ENCODE measurements at regions not wholly inside any gene's neighbourhood (a gene's known extent, or its start where the extent isn't known, plus 50 kb on each side); places are given as distances from the start of the nearest gene placed in this dataset.

DNA sequence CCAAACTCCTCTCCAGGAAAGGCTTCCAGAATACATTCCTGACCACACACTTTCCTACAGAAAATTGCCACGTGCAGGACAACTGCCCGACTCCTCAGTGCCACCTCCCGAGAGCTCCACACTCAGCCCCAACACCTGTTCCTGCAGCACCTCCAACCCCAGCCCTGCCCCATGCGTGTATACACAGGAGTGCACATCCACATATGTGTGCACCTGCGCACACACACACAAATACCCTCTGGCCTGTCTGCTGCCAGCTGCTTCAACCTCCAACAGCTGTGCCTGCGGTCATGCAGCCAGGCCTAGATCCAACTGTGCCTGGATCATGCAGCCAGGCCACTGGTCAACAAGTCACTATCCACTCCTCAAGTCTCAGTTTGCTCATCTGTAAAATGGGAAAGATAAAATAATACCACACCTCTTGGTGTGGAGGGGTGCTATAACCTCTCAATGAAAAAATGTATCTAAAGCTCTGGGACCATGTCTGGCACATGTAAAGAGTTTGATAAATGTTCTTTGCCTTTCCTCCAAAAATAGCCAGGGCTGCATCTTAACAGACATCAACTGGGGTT is 152.1 kb upstream of the ID2 start:
- H3K36me3 ChIP-seq (ENCODE audit: low read depth): no peaks in the 10 kb centered on the region
- DNase-seq: no peak
- no peaks in the 10 kb centered on the region for H3K4me1 ChIP-seq (ENCODE audit: insufficient read depth)
- no peaks in the 10 kb centered on the region for H3K27me3 ChIP-seq (replicated peaks; ENCODE audit: insufficient read depth)
- H3K9me3 ChIP-seq (ENCODE audit: low read depth): no peaks in the 10 kb centered on the region
- no peaks in the 10 kb centered on the region for H3K79me2 ChIP-seq (ENCODE audit: insufficient read depth)
- in situ Hi-C loops (cut with MboI): no loop called here
- no peak for TF ChIP-seq EZH2 (IDR thresholded peaks at IDR 0.05; ENCODE audit: insufficient read depth, poor library complexity, severe bottlenecking)
- no peak for TF ChIP-seq EZH2phosphoT487 (IDR thresholded peaks at IDR 0.05; ENCODE audit: insufficient read depth, low read depth)
- H4K20me1 ChIP-seq (ENCODE audit: insufficient read depth): no peaks in the 10 kb centered on the region
- H3K9me2 ChIP-seq (ENCODE audit: insufficient read depth): no peaks in the 10 kb centered on the region
- WGBS, 2 experiments (ENCODE audit: low coverage in 1 of 2, low lambda C conversion rate in 2 of 2, missing lambda C conversion rate in 2 of 2): 88 to 96% methylated on average over 6 of the region's 6 CpGs
- no peaks in the 10 kb centered on the region for H3F3A ChIP-seq (ENCODE audit: insufficient read depth)
- no peak overlapping the region for H3K9ac ChIP-seq
- no peak overlapping the region for H3K27ac ChIP-seq
- H3K4me2 ChIP-seq (ENCODE audit: unreplicated experiment): no peak overlapping the region
- H3K4me3 ChIP-seq: no peak overlapping the region
- H2AFZ ChIP-seq: no peak overlapping the region

GRCh38 chr2:8531481-8531880 is 150.4 kb upstream of the ID2 start:
- Histone ChIP-seq H3K9ac (no peak overlapping the region), H3F3A (ENCODE audit: insufficient read depth) (no peaks in the 10 kb centered on the region), H3K27ac (no peak overlapping the region), H3K4me1 (ENCODE audit: insufficient read depth) (peaks cover 16% of the 10 kb centered on the region), H3K27me3 (replicated peaks; ENCODE audit: insufficient read depth) (no peaks in the 10 kb centered on the region), H3K79me2 (ENCODE audit: insufficient read depth) (no peaks in the 10 kb centered on the region), H3K9me2 (ENCODE audit: insufficient read depth) (no peaks in the 10 kb centered on the region), H2AFZ (no peak overlapping the region), H3K4me2 (ENCODE audit: unreplicated experiment) (no peak overlapping the region), H3K9me3 (ENCODE audit: low read depth) (no peaks in the 10 kb centered on the region), H4K20me1 (ENCODE audit: insufficient read depth) (no peaks in the 10 kb centered on the region), H3K36me3 (ENCODE audit: low read depth) (no peaks in the 10 kb centered on the region), H3K4me3 (no peak overlapping the region)
- in situ Hi-C loops (cut with MboI): no loop called here
- DNase-seq: no peak
- 9 to 16% methylated on average over 1 of the region's 1 CpG for WGBS, 2 experiments (ENCODE audit: low coverage in 1 of 2, low lambda C conversion rate in 2 of 2, missing lambda C conversion rate in 2 of 2)
- TF ChIP-seq EZH2phosphoT487 (IDR thresholded peaks at IDR 0.05; ENCODE audit: insufficient read depth, low read depth): no peak
- no peak for TF ChIP-seq EZH2 (IDR thresholded peaks at IDR 0.05; ENCODE audit: insufficient read depth, poor library complexity, severe bottlenecking)

- no peak for TF ChIP-seq EZH2phosphoT487 (IDR thresholded peaks at IDR 0.05; ENCODE audit: insufficient read depth, low read depth)
- no peak for TF ChIP-seq EZH2 (IDR thresholded peaks at IDR 0.05; ENCODE audit: insufficient read depth, poor library complexity, severe bottlenecking)
- H3K9me3 ChIP-seq (ENCODE audit: low read depth): no peaks in the 10 kb centered on the region
- H3K9me2 ChIP-seq (ENCODE audit: insufficient read depth): no peaks in the 10 kb centered on the region
- no peak overlapping the region for H3K9ac ChIP-seq
- in situ Hi-C loops (cut with MboI): no loop called here
- H3F3A ChIP-seq (ENCODE audit: insufficient read depth): no peaks in the 10 kb centered on the region
- no peak overlapping the region for H3K4me2 ChIP-seq (ENCODE audit: unreplicated experiment)
- H3K27me3 ChIP-seq (replicated peaks; ENCODE audit: insufficient read depth): no peaks in the 10 kb centered on the region
- H3K79me2 ChIP-seq (ENCODE audit: insufficient read depth): no peaks in the 10 kb centered on the region
- no peak for DNase-seq
- no peak overlapping the region for H2AFZ ChIP-seq
- no peak overlapping the region for H3K4me3 ChIP-seq
- H3K4me1 ChIP-seq (ENCODE audit: insufficient read depth): peaks cover 24% of the 10 kb centered on the region
- no peaks in the 10 kb centered on the region for H3K36me3 ChIP-seq (ENCODE audit: low read depth)
- H3K27ac ChIP-seq: no peak overlapping the region
- H4K20me1 ChIP-seq (ENCODE audit: insufficient read depth): no peaks in the 10 kb centered on the region
- WGBS, 2 experiments (ENCODE audit: low coverage in 1 of 2, low lambda C conversion rate in 2 of 2, missing lambda C conversion rate in 2 of 2): 55 to 58% methylated on average over 5 of the region's 5 CpGs
Observed at GRCh38 chr2:8532438-8532837, 149.4 kb upstream of the ID2 start.

- WGBS, 2 experiments (ENCODE audit: low coverage in 1 of 2, low lambda C conversion rate in 2 of 2, missing lambda C conversion rate in 2 of 2): 97% methylated on average over 8 of the region's 8 CpGs
- no peak for DNase-seq
- in situ Hi-C loops (cut with MboI): no loop called here
Observed at GRCh38 chr2:8533923-8534322, 147.9 kb upstream of the ID2 start.

GRCh38 chr2:8534386-8534728 is 147.5 kb upstream of the ID2 start:
- no peak for TF ChIP-seq EZH2phosphoT487 (IDR thresholded peaks at IDR 0.05; ENCODE audit: insufficient read depth, low read depth)
- no peak for TF ChIP-seq EZH2 (IDR thresholded peaks at IDR 0.05; ENCODE audit: insufficient read depth, poor library complexity, severe bottlenecking)
- Histone ChIP-seq H3K4me2 (ENCODE audit: unreplicated experiment) (no peak overlapping the region), H3K4me1 (ENCODE audit: insufficient read depth) (peaks cover 24% of the 10 kb centered on the region), H3K9me3 (ENCODE audit: low read depth) (no peaks in the 10 kb centered on the region), H3K27me3 (replicated peaks; ENCODE audit: insufficient read depth) (no peaks in the 10 kb centered on the region), H3F3A (ENCODE audit: insufficient read depth) (no peaks in the 10 kb centered on the region), H3K4me3 (no peak overlapping the region), H4K20me1 (ENCODE audit: insufficient read depth) (no peaks in the 10 kb centered on the region), H3K9me2 (ENCODE audit: insufficient read depth) (no peaks in the 10 kb centered on the region), H2AFZ (no peak overlapping the region), H3K79me2 (ENCODE audit: insufficient read depth) (no peaks in the 10 kb centered on the region), H3K36me3 (ENCODE audit: low read depth) (no peaks in the 10 kb centered on the region), H3K27ac (no peak overlapping the region), H3K9ac (no peak overlapping the region)
- DNase-seq: no peak
- in situ Hi-C loops (cut with MboI): no loop called here
- WGBS, 2 experiments (ENCODE audit: low coverage in 1 of 2, low lambda C conversion rate in 2 of 2, missing lambda C conversion rate in 2 of 2): 87 to 92% methylated on average over 12 of the region's 12 CpGs

More at GRCh38 chr2:8533923-8534322, 147.9 kb upstream of the ID2 start:
- Histone ChIP-seq H3K4me2 (ENCODE audit: unreplicated experiment) (no peak overlapping the region), H3K9me2 (ENCODE audit: insufficient read depth) (no peaks in the 10 kb centered on the region), H3K79me2 (ENCODE audit: insufficient read depth) (no peaks in the 10 kb centered on the region), H3K27ac (no peak overlapping the region), H2AFZ (no peak overlapping the region), H3K9me3 (ENCODE audit: low read depth) (no peaks in the 10 kb centered on the region), H3F3A (ENCODE audit: insufficient read depth) (no peaks in the 10 kb centered on the region), H3K36me3 (ENCODE audit: low read depth) (no peaks in the 10 kb centered on the region), H3K9ac (no peak overlapping the region), H3K27me3 (replicated peaks; ENCODE audit: insufficient read depth) (no peaks in the 10 kb centered on the region), H4K20me1 (ENCODE audit: insufficient read depth) (no peaks in the 10 kb centered on the region), H3K4me1 (ENCODE audit: insufficient read depth) (peaks cover 24% of the 10 kb centered on the region), H3K4me3 (no peak overlapping the region)
- TF ChIP-seq EZH2phosphoT487 (IDR thresholded peaks at IDR 0.05; ENCODE audit: insufficient read depth, low read depth) (no peak), EZH2 (IDR thresholded peaks at IDR 0.05; ENCODE audit: insufficient read depth, poor library complexity, severe bottlenecking) (no peak)

Measured in GM23248 (cell line).